ENCODE measurements at regions not wholly inside any gene's neighbourhood (a gene's known extent, or its start where the extent isn't known, plus 50 kb on each side); places are given as distances from the start of the nearest gene placed in this dataset.

GRCh38 chr5:4054092-4054491 is 458.5 kb downstream of the IRX1 start:
- ATAC-seq (ENCODE audit: low read depth) = no peak
- H3K4me3 Mint-ChIP-seq = no peak overlapping the region
- ChIA-PET POLR2A (no interaction called here), CTCF (no interaction called here)
- WGBS (ENCODE audit: insufficient coverage) = 50% methylated on average over 1 of the region's 1 CpG
- no peaks in the 10 kb centered on the region for H3K27me3 Mint-ChIP-seq
- Histone ChIP-seq H3K27me3 (replicated peaks in 1 of 4; ENCODE audit: control extremely low read depth in 1 of 4, control insufficient read depth in 3 of 4, insufficient read depth in 4 of 4, low read length in 3 of 4) (no peaks in the 10 kb centered on the region), H3K27ac (ENCODE audit: low read length in 2 of 2) (no peak overlapping the region), H2AFZ (ENCODE audit: insufficient read depth, low read depth, low read length, poor library complexity, severe bottlenecking) (no peak overlapping the region), H3K4me3 (ENCODE audit: control extremely low read depth in 1 of 5, extremely low read depth in 1 of 5, insufficient read depth in 1 of 5, low read depth in 2 of 5, low read length in 4 of 5) (no peak overlapping the region), H3K4me1 (ENCODE audit: control insufficient read depth in 2 of 2, insufficient read depth in 2 of 2, low read length in 2 of 2) (no peaks in the 10 kb centered on the region), H3K36me3 (replicated peaks in 1 of 2; ENCODE audit: control extremely low read depth in 1 of 2, control insufficient read depth in 1 of 2, extremely low read depth in 1 of 2, insufficient read depth in 2 of 2, low read length in 1 of 2) (no peaks in the 10 kb centered on the region), H3K79me2 (ENCODE audit: control insufficient read depth, insufficient read depth, low read length) (no peaks in the 10 kb centered on the region), H3K9me3 (ENCODE audit: control extremely low read depth in 1 of 3, control insufficient read depth in 2 of 3, insufficient read depth in 1 of 3, low read length in 2 of 3) (peaks cover 0 to 3% (median 0%) of the 10 kb centered on the region in 3 donors), H4K20me1 (ENCODE audit: control insufficient read depth, insufficient read depth, low read length, poor library complexity, severe bottlenecking) (no peaks in the 10 kb centered on the region), H3K9ac (ENCODE audit: low read length) (no peak overlapping the region), H3K4me2 (replicated peaks; ENCODE audit: low read depth, low read length, poor library complexity, severe bottlenecking) (no peak overlapping the region)
- TF ChIP-seq EZH2 (IDR thresholded peaks at IDR 0.05; ENCODE audit: borderline replicate concordance, insufficient read depth, low read depth, low read length, poor library complexity, severe bottlenecking) = no peak
- no peak for TF ChIP-seq CTCF (IDR thresholded peaks at IDR 0.05)
- no peak for DNase-seq
- intact Hi-C loops (cut with micrococcal nuclease) = no loop called here
- no peak overlapping the region for H3K27ac Mint-ChIP-seq
- no peaks in the 10 kb centered on the region for H3K9me3 Mint-ChIP-seq (ENCODE audit: insufficient read depth)
- H3K4me1 Mint-ChIP-seq = no peaks in the 10 kb centered on the region

DNA sequence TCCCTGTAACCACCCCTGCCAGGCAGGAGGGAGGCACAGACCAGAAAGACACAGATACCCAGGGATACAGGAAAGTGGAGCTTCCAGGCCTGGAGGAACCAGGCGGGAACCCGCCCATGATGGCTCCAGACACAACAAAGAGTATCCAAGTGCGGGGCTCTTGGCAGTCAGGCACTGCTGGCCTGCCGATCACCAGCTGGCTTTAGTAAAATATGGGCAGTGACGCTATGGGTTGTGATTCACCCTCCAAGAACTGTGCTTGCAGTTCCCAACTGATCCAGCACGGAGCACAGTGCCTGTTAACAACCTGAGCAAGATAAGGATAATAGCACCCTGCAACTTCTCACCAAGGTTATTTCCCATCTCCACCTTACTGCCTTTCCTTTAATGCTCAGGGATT is 463.3 kb downstream of the IRX1 start:
- Histone ChIP-seq H3K27ac (ENCODE audit: low read length in 2 of 2) (no peak overlapping the region), H3K4me1 (ENCODE audit: control insufficient read depth in 2 of 2, insufficient read depth in 2 of 2, low read length in 2 of 2) (no peaks in the 10 kb centered on the region), H4K20me1 (ENCODE audit: control insufficient read depth, insufficient read depth, low read length, poor library complexity, severe bottlenecking) (no peaks in the 10 kb centered on the region), H3K9me3 (ENCODE audit: control extremely low read depth in 1 of 3, control insufficient read depth in 2 of 3, insufficient read depth in 1 of 3, low read length in 2 of 3) (peaks cover 0 to 8% (median 0%) of the 10 kb centered on the region in 3 donors), H3K4me3 (ENCODE audit: control extremely low read depth in 1 of 5, extremely low read depth in 1 of 5, insufficient read depth in 1 of 5, low read depth in 2 of 5, low read length in 4 of 5) (no peak overlapping the region), H3K36me3 (replicated peaks in 1 of 2; ENCODE audit: control extremely low read depth in 1 of 2, control insufficient read depth in 1 of 2, extremely low read depth in 1 of 2, insufficient read depth in 2 of 2, low read length in 1 of 2) (no peaks in the 10 kb centered on the region), H2AFZ (ENCODE audit: insufficient read depth, low read depth, low read length, poor library complexity, severe bottlenecking) (no peak overlapping the region), H3K79me2 (ENCODE audit: control insufficient read depth, insufficient read depth, low read length) (no peaks in the 10 kb centered on the region), H3K4me2 (replicated peaks; ENCODE audit: low read depth, low read length, poor library complexity, severe bottlenecking) (no peak overlapping the region), H3K9ac (ENCODE audit: low read length) (no peak overlapping the region), H3K27me3 (replicated peaks in 1 of 4; ENCODE audit: control extremely low read depth in 1 of 4, control insufficient read depth in 3 of 4, insufficient read depth in 4 of 4, low read length in 3 of 4) (no peaks in the 10 kb centered on the region)
- Mint-ChIP-seq H3K4me1 (no peaks in the 10 kb centered on the region), H3K9me3 (ENCODE audit: insufficient read depth) (peaks cover 2% of the 10 kb centered on the region), H3K27ac (no peak overlapping the region), H3K4me3 (no peak overlapping the region), H3K27me3 (no peaks in the 10 kb centered on the region)
- 91% methylated on average over 4 of the region's 6 CpGs for WGBS (ENCODE audit: insufficient coverage)
- ChIA-PET POLR2A (no interaction called here), CTCF (no interaction called here)
- no peak for ATAC-seq (ENCODE audit: low read depth)
- no peak for DNase-seq
- intact Hi-C loops (cut with micrococcal nuclease) = no loop called here
- TF ChIP-seq CTCF (IDR thresholded peaks at IDR 0.05) = no peak
